HG03139 (cell line): ENCODE measurements at regions not wholly inside any gene's neighbourhood (a gene's known extent, or its start where the extent isn't known, plus 50 kb on each side); places are given as distances from the start of the nearest gene placed in this dataset.

ENCODE experiments used
- ATAC-seq: cut with Tn5 transposase; IDR thresholded peaks from one replicate; pipeline ENCODE4 v1.9.1; 2021; ENCODE audit not compliant: unreplicated experiment

DNA sequence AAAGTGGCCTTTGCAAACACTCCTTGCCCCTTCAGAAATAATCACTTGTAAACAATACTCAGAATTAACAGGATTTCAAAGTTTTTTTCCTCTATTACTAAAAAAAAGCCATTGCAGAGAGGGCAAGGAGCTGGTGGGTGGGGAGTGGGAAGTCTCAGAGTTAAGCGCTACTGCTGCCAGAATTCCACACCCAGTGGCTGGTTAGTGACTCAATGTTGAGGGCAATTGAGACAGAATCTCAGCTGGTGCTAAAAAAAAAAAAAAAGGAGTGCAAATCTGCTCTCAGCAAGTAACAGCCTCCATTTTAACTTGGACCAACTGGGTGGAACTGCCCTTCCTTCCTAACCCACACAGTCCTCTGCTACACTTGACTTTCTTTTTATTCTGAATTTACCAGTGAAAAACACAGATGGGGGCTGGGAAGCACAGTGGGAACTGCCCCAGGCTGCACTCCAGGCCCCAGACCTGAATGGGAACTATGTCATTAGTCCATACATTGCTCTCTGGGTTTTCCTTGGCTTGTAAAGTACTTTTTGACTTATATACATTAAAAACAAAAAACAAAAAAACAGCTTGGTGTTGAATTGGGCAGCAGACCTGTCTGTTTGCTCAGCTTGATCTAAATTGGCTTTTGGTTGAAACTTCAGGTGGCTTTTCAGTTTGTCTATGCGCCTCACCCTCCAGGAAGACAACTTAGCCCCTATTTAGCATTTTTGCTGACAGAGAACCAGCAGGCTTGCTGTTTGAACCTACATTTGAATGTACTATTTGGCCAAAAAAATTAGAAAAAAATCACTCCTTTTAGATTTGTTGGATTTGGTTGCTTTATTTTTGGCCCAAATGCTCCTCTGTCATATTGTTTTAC is 357.8 kb upstream of the TBL1XR1 start:
- ATAC-seq = no peak

DNA sequence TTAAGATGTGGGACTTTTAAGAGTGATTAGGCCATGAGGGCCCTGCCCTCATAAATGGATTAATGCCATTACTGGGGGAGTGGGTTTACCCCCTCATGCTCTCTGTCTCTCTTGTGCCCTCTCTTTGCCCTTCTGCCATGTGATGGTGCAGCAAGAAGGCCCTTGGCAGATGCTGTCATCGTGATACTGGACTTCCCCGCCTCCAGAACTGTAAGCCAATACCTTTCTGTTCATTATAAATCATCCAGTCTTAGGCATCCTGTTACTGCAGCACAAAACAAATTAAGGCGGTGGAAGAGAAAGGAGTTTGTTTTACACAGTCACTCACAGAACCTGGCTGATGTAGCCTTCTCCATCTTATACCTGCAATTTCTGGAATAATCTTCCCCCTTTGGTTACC is 360.3 kb upstream of the TBL1XR1 start:
- no peak for ATAC-seq

DNA sequence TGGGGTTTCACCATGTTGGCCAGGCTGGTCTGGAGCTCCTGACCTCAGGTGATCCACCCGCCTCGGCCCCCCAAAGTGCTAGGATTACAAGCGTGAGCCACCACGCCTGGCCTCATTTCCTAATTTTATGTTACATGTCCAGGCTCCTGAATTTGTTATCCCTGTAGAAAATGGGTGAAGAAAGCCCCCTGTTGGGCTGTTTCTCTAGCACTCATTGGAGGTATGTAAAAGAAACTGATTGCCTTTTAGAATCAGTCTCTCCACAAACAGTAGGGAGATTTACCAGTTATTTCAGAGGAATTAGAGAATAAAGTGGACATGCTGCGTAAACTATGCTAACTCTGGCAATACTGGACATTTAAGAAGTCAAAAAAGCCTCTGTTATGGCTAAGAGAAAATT is 364.1 kb upstream of the TBL1XR1 start:
- ATAC-seq = no peak

DNA sequence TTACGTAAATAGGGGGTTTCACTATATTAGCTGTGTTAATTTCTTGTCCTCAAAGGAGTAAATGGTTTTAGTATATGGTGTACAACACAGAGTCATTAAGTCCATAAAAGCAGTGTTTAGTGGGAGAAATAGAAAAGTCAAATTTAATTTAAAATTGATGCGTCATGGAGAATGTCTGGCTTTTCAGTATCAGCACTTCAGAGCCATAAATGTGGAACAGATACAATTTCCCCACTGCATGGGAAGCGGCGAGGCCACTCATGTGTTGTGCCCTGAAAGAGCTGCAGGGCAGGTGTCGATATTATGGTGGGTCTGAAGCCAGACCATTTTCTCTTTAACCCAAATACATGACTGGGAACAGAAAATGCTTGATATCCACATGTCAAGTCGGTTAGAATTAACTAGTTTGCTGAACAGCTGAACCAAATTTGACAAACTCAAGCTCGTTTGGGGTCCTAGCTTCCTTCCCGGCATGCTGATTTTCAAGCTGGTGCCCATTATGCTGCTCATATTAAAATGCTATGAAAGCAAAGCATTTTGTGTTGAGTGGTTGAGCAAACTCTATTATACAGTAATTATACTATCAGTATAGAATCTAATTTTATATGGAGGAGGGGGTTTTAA is 364.6 kb upstream of the TBL1XR1 start:
- no peak for ATAC-seq

DNA sequence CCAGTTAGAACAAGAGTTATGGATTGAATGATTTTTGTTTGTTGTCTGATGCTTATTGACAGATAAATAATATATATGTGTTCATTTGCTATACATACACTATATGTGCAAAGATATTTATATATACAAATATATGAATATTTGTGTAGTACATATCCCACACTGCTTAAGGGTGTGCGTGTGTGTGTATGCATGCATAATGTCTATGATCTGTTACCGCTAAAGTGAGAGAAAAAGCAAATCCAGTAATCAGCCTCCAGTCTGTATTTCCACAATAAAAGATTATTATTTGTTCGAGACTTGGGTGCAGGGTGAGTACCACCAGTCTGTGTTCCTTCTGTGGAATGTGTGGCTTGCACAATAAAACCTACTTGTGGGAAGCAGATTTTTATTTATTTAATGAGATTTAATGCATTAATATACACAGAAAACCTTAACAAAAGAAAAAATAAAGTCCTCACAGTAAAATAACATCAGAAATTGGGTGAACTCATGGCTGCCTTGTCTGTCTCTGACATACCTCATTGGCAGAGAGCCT is 366.0 kb upstream of the TBL1XR1 start:
- ATAC-seq = no peak

DNA sequence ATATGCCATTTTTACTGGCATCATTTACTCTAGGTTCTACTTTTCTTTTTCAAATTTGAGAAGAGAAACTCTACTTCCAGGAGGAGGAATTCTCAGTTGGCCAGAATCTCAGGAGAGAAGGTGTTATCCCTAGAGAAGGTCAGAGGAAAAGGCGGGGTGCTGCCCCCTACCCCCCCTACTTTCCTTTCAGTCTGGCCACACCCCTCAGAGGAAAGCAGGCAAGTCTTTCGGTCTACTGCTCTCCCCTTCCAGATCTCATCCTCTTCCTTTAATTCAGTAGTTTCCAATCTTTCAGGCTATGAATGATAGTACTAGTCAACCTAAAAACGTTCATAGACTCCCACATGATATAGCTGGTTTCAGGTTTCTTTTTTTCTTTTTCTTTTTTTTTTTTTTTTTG is 366.5 kb upstream of the TBL1XR1 start:
- ATAC-seq = no peak

DNA sequence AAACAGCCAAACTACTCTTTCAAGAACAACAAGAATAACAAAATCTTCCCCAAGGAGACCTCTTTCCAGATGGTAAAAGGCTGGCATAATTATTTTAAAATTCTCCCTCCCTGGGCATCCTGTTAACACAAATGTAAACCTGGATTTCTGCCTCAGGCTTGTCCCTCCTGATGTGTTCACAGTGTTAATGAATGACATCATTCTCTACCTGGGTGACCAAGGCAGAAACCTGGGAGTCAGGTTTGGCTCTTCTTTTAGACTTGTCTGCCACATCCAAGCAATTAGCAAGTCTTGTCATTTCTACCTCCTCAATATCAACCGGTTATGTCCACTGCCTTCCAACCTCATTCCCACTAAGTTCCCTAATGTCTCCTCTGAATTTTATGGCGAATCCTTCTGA is 368.7 kb upstream of the TBL1XR1 start:
- no peak for ATAC-seq

DNA sequence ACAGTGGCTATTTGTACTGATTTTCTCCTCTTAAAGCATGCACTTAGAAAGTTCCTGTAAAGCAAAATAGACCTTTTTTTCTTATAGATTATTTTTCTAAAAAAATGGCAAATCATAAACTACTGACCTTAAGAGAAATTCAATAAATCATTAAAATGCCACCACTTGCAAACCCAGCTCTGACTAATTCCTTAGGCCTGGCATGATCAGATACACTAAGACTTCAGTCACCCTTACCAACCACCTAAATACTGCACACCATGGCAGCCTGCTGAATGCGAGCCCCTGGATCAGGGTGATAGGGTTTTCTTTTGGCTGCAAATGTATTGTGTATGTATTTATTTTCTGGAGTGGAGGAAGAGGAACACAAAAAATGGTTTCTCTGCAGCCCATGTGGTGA is 370.6 kb upstream of the TBL1XR1 start:
- no peak for ATAC-seq

DNA sequence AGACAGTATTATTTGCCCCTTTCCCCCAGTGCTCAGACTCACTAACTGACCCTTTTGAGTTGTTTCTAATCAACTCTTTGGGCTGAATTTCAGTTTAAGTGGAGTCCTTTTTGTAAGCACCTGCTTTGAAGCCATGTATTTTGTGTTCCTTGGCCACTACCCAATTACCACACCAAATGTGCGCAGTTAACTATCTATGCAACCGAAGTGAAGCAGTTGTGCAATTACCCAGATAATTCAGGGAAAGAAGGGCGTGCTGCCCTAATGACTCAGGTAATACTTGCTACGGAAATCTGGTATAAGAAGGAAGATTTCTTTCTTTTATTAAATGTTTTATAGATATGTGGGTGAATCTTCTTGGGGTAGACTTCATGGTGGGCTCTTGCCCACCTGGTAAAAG is 371.9 kb upstream of the TBL1XR1 start:
- ATAC-seq = no peak

DNA sequence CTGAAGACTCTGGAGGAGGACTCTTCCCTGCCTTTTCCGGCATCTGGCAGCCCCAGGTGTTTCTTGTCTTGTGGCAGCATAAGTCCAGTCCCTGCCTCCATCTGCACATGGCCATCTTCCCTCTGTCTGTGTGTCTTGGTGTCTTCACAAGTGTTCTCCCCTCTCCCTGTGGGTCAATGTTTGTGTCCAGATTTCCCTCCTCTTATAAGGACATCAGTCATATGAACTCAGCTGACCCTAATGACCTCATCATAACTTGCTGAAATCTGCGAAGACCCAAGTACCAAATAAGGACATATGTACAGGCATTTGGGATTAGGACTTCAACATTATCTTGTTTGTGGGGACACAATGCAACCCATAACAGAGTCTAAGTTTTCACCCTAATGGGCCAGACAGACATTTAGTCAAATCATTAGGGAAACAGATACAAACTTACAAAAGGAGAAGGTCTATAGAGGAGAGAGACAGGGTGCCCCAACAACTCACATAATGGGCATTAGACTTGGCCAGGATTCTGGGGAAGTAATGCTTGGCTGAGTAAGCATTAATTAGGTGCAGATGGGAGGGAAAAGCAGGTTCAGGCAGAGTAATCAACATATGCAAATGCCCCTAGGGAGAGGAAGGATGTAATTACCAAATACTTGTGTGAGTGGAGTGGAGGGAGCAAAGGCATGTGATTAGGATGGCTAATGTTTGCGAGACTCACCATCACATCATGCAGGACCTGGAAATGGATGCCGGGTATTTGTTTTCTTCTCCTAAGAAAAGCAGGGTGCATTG is 372.8 kb upstream of the TBL1XR1 start:
- ATAC-seq = no peak

DNA sequence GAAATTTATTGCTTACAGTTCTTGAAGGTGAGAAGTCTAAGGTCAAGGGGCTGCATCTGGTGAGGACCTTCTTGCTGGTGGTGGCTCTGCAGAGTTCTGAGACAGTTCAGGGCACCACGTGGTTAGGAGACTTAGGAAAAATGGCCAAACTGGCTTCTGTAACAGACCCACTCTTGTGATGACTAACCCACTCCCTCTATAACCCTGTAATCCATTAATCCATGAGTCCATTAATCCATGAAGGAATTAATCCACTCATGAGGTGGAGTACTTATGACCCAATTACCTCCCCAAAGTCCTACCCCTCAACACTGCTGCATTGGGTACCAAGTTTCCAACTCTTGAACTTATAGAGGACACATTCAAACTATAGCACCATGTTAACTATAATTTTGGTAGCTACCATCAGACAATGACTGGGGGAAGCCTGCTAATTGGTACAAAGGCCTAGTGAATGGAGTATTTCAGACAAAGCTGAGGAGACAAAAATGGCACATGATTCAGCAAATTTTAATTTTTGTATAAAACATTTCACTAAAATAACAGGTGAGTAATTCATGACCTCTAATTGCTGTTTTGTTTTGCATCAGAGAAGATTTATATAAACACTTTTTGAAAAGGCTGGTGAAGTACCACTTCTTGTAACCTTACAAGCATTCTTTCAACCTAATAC is 374.1 kb upstream of the TBL1XR1 start:
- ATAC-seq = no peak

DNA sequence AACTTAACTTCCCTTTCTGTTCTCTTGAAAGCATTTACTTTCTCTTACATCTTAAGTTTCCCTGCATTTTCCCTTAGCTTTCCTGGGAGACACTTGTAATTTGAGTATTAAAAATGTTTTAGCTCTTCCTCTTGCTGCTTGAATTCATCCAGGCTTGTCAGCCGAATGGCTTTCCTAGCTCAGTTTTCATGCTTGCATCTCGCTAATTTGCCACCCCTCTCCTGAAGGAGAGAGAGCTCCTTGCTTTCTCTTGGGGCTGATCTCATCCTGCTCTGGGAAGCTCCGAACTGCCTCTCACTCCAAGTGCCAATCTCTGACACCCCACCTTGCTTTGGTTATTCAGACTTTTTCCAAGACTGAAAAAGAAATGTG is 374.6 kb upstream of the TBL1XR1 start:
- no peak for ATAC-seq

DNA sequence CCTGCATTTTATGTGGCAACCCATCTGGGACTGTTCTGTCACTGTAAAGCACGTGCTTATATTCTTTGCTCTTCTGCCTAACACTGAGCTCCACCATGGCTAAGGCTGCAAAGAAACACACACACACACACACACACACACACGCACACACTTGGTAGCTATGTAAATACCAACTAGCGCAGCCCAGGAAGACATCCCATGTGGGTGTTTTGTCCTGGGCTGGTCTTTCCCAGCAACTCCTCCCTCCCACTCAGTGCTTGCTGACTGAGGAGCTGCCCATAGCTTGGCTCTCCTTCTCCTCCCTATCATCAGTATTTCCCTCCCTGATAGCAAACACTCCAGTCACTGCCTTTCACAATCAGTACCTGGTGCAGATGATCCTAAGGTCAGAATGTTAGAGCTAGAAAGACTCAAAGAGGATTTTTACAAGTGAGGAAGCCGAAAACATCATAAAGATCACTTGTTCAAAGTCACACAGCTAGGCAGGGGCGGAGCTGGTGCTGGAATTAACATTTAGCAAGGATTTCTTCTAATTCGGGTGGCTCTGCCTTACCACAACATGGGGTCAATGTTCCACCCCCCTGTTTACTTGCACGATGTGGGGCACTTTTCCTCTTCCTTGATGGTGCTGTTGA is 377.1 kb upstream of the TBL1XR1 start:
- no peak for ATAC-seq

DNA sequence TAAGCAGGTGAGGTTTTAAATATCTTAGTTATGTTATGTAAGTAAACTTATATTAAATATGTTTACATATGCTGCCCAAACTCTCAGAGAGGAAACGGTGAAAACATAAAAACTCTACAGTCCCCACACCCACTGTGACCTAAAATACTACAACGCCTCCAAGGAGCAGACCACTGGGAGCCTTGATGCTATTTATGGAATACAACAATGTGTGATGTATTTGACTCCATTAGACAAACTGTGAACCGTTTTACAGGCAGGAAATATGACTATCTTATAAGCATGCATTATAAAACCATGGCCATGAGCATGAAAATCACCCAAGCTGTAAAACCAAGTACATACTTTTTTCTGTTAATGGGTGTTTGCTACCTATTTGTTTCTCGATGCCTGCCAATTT is 379.5 kb upstream of the TBL1XR1 start:
- no peak for ATAC-seq

DNA sequence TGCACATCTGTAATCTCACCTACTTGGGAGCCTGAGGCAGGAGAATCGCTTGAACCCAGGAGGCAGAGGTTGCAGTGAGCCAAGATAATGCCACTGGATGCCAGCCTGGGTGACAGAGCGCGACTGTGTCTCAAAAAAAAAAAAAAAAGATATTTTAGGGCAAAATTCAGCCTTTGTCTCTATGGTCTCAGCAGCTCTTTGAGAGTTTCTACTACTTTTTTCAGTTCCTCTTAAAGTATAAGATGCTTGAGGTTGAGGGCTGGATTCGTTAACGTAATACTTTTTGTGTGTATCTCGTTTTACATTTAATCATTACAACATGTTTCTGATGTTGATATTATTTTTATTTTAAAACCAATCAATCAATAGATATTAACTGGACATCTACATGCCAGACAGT is 381.2 kb upstream of the TBL1XR1 start:
- ATAC-seq = no peak

DNA sequence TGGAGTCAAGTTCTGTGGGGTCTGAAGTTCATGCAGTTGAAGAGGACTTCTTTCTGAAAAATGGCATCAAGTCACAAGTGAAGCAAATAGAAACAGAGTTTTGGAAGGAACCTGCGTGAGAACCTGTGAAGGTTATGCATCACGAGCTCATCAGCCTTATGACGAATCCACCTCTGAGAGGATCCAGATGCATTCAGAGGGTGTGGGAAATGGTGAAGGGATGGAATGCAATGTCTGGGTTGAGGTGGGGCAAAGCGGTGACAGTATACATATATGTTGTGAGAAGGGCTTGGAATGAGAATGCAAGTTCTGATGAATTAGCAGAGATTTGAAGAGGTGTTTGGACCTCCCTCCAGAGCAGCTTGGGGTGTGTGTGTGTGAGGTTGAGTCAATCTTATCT is 382.1 kb upstream of the TBL1XR1 start:
- no peak for ATAC-seq

DNA sequence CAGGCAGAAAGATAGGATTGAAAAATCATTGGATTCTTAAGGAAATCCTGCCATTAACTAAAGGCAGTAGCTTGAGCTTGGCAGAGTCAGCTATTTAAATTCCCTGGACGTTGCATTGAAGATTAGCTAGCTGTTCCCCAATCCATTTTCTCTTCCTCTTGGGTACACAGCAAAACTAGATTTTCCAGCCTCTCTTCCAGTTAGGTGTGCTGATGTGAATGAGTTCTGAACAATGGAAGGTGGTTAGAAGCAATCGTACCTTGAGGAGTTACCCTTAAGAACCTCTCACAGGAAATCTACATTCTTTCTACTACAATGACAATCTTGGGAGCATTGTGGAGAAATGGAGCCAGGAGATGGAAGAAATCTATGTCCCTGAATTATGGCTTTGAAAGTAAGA is 383.2 kb upstream of the TBL1XR1 start:
- no peak for ATAC-seq

DNA sequence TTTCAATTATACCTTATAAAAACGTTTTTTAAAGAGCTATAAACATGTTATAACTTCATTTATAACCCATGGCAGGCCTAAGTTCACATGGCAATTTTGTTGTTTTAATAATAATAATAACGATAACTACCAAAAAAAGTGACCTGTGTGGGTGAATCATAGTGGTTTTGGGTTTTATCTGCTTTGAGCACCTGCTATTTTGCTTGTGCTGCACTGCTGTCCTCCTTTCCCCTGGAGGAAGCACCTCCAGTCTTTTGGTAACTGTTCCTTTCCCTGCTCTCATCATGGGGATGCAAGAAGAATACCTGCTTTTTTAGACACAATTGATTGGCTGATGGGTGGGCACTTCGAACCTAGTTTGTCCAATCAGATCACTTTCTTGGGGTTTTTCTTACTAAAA is 388.0 kb upstream of the TBL1XR1 start:
- no peak for ATAC-seq

DNA sequence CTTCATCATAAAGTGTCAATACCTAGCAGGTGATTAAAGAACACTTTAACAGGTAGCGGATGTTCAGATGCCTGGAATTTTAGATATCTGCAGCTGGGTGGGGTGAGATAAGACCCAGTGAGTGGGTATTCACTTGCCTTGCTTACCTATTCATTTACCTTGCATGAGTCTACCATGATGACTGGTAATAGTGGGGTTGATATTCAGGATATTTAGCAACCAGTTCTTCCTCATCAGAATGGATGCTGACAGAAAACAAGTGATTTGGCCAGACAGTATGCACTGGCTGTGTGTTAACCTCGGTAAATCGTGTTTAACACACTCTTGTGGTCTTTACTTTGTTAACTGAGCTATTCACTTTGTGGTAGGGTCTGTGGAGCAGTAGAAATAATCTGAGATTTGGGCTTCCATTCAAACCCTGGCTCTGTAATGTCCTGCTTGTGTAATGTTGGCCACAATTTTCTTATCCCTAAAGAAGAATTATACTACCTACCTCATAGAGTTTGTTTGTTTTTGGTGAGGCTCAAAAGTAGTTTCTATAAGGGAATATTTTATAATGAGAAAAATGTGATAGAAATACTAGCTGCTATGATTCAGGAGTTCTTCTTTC is 391.9 kb upstream of the TBL1XR1 start:
- no peak for ATAC-seq

DNA sequence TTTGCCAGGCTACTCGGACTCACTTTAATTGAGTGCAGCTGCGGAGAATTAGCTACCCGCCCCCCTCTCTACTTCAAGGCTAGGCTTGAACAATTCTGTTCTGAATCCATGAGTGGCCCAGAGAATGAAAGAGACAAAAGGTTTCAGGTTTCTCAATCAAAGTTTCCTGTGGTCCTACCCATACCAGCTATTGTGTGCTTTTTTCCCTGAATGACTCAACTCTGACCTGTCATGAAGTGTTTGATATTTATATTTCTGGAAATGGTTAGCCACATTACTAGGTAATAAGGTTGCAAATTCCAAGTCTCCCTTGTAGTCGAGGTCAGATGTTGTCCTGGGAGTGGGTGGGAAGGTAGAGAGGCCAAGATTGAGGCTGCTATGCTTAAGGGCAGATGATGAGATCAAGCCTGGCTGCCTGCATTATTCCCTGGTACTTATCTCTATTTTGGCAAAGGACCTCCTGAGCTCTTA is 392.7 kb upstream of the TBL1XR1 start:
- ATAC-seq = peak; percentile 69
